ENCODE measurements at regions not wholly inside any gene's neighbourhood (a gene's known extent, or its start where the extent isn't known, plus 50 kb on each side); places are given as distances from the start of the nearest gene placed in this dataset.

GRCh38 chr1:208374391-208374941, 130.3 kb upstream of the PLXNA2 start:
- Histone ChIP-seq H3K79me2 (replicated peaks; ENCODE audit: insufficient read depth, low read length) (no peaks in the 10 kb centered on the region), H3K9me3 (ENCODE audit: low read length) (no peaks in the 10 kb centered on the region), H2AFZ (ENCODE audit: low read depth, low read length) (no peak overlapping the region), H3K9me2 (ENCODE audit: insufficient read depth, low read length) (no peaks in the 10 kb centered on the region), H4K20me1 (ENCODE audit: insufficient read depth) (no peaks in the 10 kb centered on the region), H3K36me3 (ENCODE audit: insufficient read depth, low read length) (no peaks in the 10 kb centered on the region), H3K9ac (ENCODE audit: low read length) (no peak overlapping the region), H3F3A (ENCODE audit: insufficient read depth, low read length, poor library complexity, severe bottlenecking) (no peaks in the 10 kb centered on the region), H3K4me3 (ENCODE audit: low read length) (no peak overlapping the region), H3K27ac (ENCODE audit: low read length) (no peak overlapping the region), H3K27me3 (ENCODE audit: insufficient read depth, low read depth, low read length) (no peaks in the 10 kb centered on the region), H3K4me2 (ENCODE audit: low read length) (no peak overlapping the region)
- no peak for TF ChIP-seq REST (IDR thresholded peaks at IDR 0.05; ENCODE audit: borderline replicate concordance)
- no peak for TF ChIP-seq TAF1 (IDR thresholded peaks at IDR 0.05; ENCODE audit: low read depth)
- no peak for TF ChIP-seq EP300 (conservative IDR thresholded peaks at IDR 0.05; ENCODE audit: poor library complexity, severe bottlenecking)
- TF ChIP-seq POLR2AphosphoS5 (IDR thresholded peaks at IDR 0.05): no peak
- no peak for TF ChIP-seq RAD21 (conservative IDR thresholded peaks at IDR 0.05)
- no peak for TF ChIP-seq EZH2 (IDR thresholded peaks at IDR 0.05; ENCODE audit: borderline replicate concordance, insufficient read depth, low read length, poor library complexity, severe bottlenecking)
- TF ChIP-seq CTCF (IDR thresholded peaks at IDR 0.05; ENCODE audit: poor library complexity, severe bottlenecking): no peak
- no peak for TF ChIP-seq MXI1 (conservative IDR thresholded peaks at IDR 0.05; ENCODE audit: poor library complexity, severe bottlenecking)
- no peak for TF ChIP-seq SMC3 (conservative IDR thresholded peaks at IDR 0.05; ENCODE audit: poor library complexity)

GRCh38 chr1:208381481-208381880, 137.3 kb upstream of the PLXNA2 start:
- TF ChIP-seq MXI1 (conservative IDR thresholded peaks at IDR 0.05; ENCODE audit: poor library complexity, severe bottlenecking) (no peak), EP300 (conservative IDR thresholded peaks at IDR 0.05; ENCODE audit: poor library complexity, severe bottlenecking) (no peak), EZH2 (IDR thresholded peaks at IDR 0.05; ENCODE audit: borderline replicate concordance, insufficient read depth, low read length, poor library complexity, severe bottlenecking) (no peak), SMC3 (conservative IDR thresholded peaks at IDR 0.05; ENCODE audit: poor library complexity) (no peak), RAD21 (conservative IDR thresholded peaks at IDR 0.05) (no peak)
- Histone ChIP-seq H4K20me1 (ENCODE audit: insufficient read depth) (no peaks in the 10 kb centered on the region), H3K4me2 (ENCODE audit: low read length) (no peak overlapping the region), H3K36me3 (ENCODE audit: insufficient read depth, low read length) (no peaks in the 10 kb centered on the region), H3K9me3 (ENCODE audit: low read length) (no peaks in the 10 kb centered on the region), H3K79me2 (replicated peaks; ENCODE audit: insufficient read depth, low read length) (no peaks in the 10 kb centered on the region), H3K9me2 (ENCODE audit: insufficient read depth, low read length) (no peaks in the 10 kb centered on the region), H3K27me3 (ENCODE audit: insufficient read depth, low read depth, low read length) (no peaks in the 10 kb centered on the region), H3K9ac (ENCODE audit: low read length) (no peak overlapping the region), H2AFZ (ENCODE audit: low read depth, low read length) (no peak overlapping the region), H3K27ac (ENCODE audit: low read length) (no peak overlapping the region), H3F3A (ENCODE audit: insufficient read depth, low read length, poor library complexity, severe bottlenecking) (no peaks in the 10 kb centered on the region), H3K4me3 (ENCODE audit: low read length) (no peak overlapping the region)
